GM18909 (cell line): ENCODE measurements at regions not wholly inside any gene's neighbourhood (a gene's known extent, or its start where the extent isn't known, plus 50 kb on each side); places are given as distances from the start of the nearest gene placed in this dataset.
"Not testable (repeated sequence)": the region's sequence is repeated elsewhere in the genome, so short reads cannot be mapped to it uniquely, and the experiment has no call there.

Source experiments
- ATAC-seq: cut with Tn5 transposase; IDR thresholded peaks from one replicate; pipeline ENCODE4 v1.9.1; 2021; ENCODE audit warnings: mild to moderate bottlenecking; ENCODE audit not compliant: unreplicated experiment, poor library complexity

GRCh38 chrX:121831601-121832000, 784.2 kb downstream of the GLUD2 start:
- ATAC-seq = no peak

DNA sequence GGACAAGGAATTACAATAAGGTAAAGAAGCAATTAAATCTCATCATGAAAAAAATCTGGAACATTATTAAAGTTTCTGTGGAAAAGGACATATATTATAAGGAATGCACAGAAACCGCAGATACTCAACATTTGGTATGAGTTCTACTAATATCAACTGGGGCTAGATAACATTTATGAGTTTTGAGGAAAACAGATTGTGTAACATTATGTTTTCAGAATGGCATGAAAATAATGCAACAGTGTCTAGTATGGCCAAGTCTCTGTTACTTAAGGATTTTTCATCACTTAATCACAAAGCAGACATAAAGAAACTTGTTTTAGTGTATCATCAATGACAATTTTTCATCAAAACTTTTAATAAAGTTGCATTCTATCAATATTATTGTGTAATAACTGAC, 785.0 kb downstream of the GLUD2 start:
- ATAC-seq = no peak

GRCh38 chrX:121836000-121836399, 788.6 kb downstream of the GLUD2 start:
- ATAC-seq = no peak

- no peak for ATAC-seq
Measured at GRCh38 chrX:121851033-121851432, 803.6 kb downstream of the GLUD2 start.

- ATAC-seq = no peak
Measured at GRCh38 chrX:121853762-121854613, 806.6 kb downstream of the GLUD2 start.

DNA sequence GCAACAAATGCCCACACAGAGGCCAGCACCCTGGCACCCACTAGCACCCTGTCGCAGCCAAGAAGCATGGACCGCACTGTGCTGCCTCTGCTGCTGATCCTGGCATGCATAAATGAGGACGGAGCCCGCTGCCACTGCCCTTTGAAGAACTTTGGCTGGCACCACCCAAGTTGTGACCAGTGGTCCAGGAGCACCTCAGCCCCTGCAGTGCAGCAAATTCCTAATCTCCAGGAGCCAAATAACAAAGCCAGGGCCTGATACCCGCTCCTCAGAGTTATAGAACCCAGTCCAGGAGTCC, 807.2 kb downstream of the GLUD2 start:
- ATAC-seq = no peak

DNA sequence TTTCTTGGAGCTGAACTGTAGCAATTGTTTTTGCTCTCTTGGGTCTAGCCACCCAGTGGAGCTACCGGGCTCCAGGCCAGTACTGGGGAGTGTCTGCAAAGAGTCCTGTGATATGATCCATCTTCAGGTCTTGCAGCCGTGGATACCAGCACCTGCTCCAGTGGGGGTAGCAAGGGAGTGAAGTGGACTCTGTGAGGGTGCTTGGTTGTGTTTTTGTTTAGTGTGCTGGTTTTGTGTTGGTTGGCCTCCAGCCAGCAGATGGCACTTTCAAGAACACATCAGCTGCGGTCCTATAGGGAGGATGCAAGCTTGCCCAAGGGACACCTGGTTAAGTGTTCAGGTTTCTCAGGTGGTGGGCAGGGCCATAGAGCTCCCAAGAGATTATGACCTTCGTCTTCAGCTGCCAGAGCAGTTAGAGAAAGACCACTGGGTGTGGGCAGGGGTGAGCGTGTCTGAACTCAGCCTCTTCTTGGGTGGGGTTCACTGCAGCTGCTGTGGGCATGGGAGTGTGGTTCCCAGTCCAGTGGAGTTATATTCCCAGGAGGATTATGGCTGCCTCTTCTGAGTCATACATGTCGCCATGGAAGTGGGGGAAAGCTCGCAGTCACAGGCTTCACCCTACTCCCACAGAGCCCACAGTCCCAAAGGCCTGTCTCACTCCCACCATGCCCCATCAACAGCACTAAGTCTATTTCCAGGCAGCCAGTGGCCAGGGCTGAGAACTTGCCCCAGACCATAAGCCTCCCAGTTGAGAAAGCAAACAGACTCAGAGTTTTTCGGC, 811.6 kb downstream of the GLUD2 start:
- no peak for ATAC-seq

DNA sequence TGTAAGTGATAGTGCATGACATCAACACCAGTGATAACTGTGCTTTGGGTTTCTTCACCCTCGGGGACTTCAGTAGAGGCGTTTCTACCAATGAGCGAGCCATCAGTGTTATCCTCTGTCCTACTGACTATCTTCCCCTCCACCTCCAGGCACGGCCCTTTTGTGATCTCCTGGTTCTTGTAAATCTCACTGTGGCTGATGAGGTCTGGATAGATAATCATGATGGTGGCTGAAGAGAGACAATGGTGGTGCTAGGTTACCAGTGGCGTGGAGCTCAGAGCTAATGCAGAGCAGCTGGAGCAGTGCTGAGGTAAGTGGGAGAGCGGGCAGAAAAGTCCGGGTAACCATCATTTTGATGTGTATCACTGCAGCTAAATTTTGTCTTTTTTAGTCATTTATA, 816.6 kb downstream of the GLUD2 start:
- ATAC-seq = no peak

DNA sequence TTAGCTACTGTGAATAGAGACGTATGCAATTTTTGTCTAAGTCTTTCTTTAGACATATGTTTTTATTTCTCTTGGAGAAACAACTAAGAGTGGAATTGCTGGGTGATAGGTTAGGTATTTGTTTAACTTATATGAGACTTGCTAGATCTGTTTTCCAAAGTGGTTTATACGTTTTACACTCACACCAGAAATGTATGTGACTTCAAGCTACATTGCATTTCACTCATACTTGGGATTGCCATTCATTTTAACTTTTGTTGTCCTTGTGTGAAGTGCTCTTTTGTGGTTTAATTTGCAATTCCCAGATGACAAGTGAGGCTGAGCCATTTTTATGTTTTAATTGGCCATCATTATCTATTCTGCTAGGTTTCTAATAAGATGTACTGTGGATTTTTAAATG, 817.2 kb downstream of the GLUD2 start:
- ATAC-seq = no peak

DNA sequence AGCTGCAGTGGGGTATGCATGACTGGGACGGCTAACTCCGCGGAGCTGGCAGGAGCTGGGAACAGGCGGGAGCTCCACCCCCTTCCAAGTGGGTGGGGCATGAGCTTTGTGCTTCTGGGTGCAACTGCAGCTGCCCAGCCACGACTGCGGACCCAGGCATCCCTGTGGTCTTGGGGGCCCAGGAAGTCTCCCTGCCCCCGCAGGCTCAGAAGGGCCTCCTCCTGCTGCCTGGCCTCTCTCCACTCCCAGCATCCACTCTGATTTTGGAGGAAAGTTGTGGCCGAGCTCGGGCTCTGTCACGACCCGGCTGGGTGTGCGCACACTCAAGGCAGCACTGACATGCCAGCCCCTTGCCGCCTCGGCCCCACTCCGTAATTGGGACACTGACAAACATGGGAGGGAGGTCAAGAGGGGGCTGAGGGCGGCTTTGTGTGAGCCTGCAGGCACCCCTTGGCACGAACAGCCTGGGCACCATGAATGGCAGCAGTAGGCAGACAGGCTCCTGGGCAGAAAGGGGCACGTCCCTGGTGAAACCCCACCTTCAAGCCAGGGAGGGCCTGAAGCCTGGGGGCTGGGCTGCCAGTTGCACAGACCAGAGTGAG, 822.6 kb downstream of the GLUD2 start:
- no peak for ATAC-seq

- ATAC-seq = no peak
Measured at GRCh38 chrX:121871122-121871521, 823.7 kb downstream of the GLUD2 start.

DNA sequence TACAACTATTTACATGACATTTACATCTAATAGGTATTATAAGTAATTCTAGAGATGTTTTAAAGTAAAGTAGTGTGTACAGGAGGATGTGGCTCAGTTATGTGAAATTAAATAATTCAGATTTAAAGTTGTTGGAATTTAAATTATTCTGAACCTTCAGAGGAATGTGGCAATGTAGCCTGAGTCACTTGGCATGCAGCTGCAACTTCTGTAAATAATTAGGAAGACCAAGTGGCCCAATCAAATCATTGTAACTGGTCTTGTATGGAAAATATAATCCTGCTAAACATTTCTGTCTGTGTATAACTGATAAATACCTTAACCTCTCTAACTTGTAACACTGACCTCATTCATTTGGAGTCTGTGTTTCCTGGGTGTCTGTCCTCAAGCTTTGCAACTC, 828.9 kb downstream of the GLUD2 start:
- ATAC-seq = no peak

- not testable (repeated sequence) for ATAC-seq
Measured at GRCh38 chrX:121877337-121877736, 829.9 kb downstream of the GLUD2 start.

- no peak for ATAC-seq
Measured at GRCh38 chrX:121886557-121886956, 839.1 kb downstream of the GLUD2 start.

DNA sequence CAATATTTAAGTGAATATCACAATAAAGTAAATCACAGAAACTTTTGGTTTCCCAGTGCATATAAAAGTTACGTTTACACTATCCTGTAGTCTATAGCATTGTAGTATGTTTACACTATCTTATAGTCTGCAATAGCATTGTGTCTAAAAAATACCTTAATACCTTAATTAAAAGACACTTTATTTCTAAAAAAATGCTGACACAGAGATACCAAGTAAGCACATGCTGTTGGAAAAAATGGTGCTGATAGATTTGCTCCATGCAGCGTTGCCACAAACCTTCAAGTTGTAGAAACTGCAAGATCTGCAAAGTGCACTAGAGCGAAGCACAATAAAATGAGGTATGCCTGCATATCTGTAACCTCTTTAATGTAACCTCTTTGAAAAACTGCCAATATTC, 847.3 kb downstream of the GLUD2 start:
- ATAC-seq = no peak

GRCh38 chrX:121902463-121902862, 855.1 kb downstream of the GLUD2 start:
- no peak for ATAC-seq

DNA sequence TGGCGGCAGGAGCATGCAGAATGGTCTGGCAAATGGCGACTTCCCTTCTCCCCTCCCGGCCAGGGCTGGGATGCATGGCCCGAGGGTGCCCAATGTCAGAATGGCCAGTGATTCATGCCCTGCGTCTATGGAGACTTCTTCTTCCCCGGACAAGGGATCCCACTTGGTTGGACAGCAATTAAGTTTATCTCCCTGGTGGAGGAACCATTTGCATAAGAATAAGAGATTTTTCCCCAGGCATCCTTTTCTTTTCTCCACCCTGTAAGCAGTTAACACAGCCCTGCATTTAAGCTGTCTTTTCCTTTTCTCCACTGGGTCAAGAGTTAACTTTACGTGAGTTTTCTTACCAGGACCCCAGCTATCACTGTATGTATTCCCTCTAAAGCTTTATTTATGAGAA, 856.6 kb downstream of the GLUD2 start:
- ATAC-seq = no peak

DNA sequence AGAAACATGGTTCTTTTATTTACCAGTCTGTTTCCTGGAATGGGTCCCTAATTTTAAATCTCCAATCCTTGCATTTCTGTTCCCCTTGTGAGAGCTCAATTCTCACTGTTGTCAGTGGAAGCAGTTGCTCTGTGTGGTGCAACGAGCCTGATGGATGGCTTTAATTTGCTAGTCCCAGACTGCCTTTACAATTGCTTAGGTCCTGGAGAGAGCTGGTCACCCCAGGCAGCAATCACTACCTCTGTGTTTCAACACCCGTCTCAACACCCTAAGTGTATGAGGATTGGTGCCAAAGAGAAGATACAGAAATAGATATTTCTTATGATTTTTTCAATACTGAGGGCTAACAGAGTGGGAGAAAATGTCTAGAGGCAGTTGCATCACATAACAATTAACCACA, 873.8 kb downstream of the GLUD2 start:
- no peak for ATAC-seq

GRCh38 chrX:121931567-121931966, 884.2 kb downstream of the GLUD2 start:
- ATAC-seq = no peak

GRCh38 chrX:121932688-121933087, 885.3 kb downstream of the GLUD2 start:
- ATAC-seq = no peak

GRCh38 chrX:121949041-121949760, 901.8 kb downstream of the GLUD2 start:
- no peak for ATAC-seq
